Erythroblast (primary cell): ENCODE measurements at regions not wholly inside any gene's neighbourhood (a gene's known extent, or its start where the extent isn't known, plus 50 kb on each side); places are given as distances from the start of the nearest gene placed in this dataset.

Experiments
- GATA1 ChIP-seq: IDR thresholded peaks from 2 replicates; pipeline ENCODE4 v1.6.1; 2011; ENCODE audit warnings: low read depth, mild to moderate bottlenecking, control low read depth, low read length, moderate library complexity
- POLR2A ChIP-seq: IDR thresholded peaks from 2 replicates; pipeline ENCODE4 v1.6.1; 2011; ENCODE audit warnings: mild to moderate bottlenecking, low read length

DNA sequence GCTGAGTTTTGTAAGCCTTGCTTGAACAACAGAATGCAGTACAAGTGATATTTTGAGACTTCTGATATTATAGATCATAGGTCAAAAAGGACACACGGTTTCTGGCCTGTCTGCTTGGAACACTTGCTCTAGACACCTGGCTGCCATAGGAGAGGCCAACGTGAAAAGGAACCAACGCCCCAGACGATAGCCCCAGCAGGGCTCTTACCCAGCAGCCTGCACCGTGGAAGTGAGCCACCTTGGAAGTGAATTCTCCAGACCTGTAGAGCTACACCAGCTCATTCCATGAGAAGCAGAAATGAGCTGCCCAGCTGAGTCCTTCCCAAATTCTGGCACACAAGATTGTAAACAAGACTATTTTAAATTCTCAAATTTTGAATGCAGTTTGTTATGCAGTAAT lies 323.1 kb downstream of the FBXO8 start:
- no peak for TF ChIP-seq POLR2A
- TF ChIP-seq GATA1: no peak
